ENCODE measurements at regions not wholly inside any gene's neighbourhood (a gene's known extent, or its start where the extent isn't known, plus 50 kb on each side); places are given as distances from the start of the nearest gene placed in this dataset.

DNA sequence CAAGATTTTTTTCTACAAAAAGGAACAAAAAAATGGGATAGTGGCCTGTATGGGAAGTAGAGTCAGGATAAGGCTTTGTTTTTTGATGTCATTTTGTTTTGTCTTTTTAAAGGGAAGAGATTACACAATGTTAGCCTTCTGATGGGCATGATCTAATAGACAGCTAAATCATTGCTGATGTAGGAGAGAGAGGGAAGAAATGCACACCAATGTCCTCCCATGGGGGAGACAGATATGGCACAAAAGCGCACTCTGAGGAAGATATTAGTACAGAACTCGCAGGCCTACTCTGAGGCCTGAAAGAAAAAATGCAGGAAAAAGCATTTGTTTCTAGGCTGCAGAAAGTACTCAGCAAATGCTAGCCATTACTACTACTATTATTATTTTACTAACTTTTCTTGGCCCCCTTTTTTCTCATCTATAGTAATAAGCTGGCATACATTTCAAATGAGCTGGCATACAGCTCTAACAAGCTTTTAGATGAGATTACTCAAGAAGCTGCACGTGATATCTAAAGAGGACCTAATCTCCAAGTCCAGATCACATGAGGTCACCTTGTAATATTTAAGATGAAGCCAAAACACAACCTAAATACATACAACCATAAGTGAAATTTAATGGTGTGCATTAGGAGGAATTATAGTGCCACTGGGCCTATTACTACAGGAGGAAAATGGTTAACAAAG, 269.4 kb upstream of the TANK start:
- no peak for DNase-seq (ENCODE audit: low read depth, low spot score)
- no peak overlapping the region for H3K4me3 ChIP-seq (ENCODE audit: low read length)

GRCh38 chr2:160891353-160891740, 268.9 kb upstream of the TANK start:
- no peak for DNase-seq (ENCODE audit: low read depth, low spot score)
- H3K4me3 ChIP-seq (ENCODE audit: low read length): no peak overlapping the region

GRCh38 chr2:160892204-160892603, 268.0 kb upstream of the TANK start:
- no peak for DNase-seq (ENCODE audit: low read depth, low spot score)
- H3K4me3 ChIP-seq (ENCODE audit: low read length): no peak overlapping the region

DNA sequence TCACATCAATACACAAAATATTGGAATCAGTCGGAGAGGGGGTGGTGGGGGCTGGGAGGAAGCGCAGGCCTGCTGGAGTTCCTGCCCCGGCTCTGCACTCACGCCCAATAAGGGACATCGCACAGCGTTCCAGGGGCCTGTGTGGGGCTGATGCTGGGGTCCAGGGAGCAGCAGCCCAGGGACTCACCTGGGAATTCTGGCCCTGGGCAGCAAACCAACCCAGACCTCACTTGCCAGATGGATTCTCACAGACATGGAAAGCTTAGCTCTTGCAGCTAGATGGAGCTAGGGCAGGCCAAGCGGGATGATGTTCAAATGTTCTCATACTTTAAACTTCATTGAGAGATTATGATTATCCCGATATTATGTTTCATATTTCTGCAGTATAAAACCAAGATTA, 266.6 kb upstream of the TANK start:
- H3K4me3 ChIP-seq (ENCODE audit: low read length): no peak overlapping the region
- DNase-seq (ENCODE audit: low read depth, low spot score): no peak

DNA sequence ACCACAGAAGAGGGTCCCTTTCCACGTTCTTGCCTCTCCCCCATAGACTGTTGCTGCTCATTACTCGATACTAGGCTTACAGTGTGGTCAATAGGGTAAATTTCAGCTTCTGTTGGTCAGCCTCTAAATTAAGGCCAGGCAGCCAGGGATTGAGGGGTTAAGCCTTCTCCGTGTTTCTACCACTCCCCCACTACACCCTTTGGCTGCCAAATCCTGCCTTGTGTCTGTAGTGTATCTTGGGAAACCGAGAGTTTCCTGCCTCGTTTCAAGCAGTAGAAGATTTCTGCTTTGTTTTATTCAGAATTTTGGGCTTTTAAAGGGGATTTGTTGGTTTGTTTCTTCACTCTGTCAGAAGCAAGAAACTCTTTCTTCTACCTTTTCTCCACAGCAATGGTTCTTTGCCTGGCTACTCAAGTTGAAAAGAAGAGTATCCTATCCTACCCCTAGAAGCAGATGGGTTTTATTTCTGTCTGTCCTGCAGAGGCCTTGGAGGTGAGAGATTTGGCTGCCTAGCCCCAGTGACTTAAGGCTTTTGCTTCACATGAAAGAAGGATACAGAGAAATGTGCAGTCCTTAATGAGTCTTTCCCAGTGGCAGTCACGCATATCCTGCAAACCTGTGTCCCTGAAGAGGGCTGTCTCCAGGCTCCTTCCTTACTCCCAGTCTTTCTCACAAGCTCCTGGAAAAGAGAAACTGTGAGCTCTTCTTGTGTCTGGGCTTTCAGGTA, 261.5 kb upstream of the TANK start:
- DNase-seq (ENCODE audit: low read depth, low spot score): no peak
- H3K4me3 ChIP-seq (ENCODE audit: low read length): no peak overlapping the region

- DNase-seq (ENCODE audit: low read depth, low spot score): no peak
- no peak overlapping the region for H3K4me3 ChIP-seq (ENCODE audit: low read length)
Observed at GRCh38 chr2:160901613-160902012, 258.6 kb upstream of the TANK start.

- DNase-seq (ENCODE audit: low read depth, low spot score): no peak
- no peak overlapping the region for H3K4me3 ChIP-seq (ENCODE audit: low read length)
Observed at GRCh38 chr2:160905862-160906261, 254.4 kb upstream of the TANK start.

DNA sequence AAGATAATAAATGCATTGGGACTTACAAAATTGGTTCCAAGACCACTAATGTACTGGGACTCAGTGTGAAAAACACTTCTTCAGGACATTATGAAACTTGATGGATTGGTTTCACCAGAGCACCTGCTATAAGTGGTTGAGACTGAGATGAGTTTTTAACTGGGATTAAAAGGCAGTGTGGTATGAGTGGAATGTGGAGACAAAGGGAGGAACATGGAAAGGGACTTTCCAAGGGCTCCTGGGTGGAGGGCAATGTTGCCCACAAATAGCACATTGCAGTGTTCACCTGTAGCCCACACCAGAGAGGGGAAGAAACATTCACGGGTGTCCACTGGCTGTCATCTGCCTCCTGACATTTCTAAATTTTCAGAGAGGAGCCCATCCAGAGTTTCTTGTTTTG, 253.3 kb upstream of the TANK start:
- H3K4me3 ChIP-seq (ENCODE audit: low read length): no peak overlapping the region
- no peak for DNase-seq (ENCODE audit: low read depth, low spot score)

DNA sequence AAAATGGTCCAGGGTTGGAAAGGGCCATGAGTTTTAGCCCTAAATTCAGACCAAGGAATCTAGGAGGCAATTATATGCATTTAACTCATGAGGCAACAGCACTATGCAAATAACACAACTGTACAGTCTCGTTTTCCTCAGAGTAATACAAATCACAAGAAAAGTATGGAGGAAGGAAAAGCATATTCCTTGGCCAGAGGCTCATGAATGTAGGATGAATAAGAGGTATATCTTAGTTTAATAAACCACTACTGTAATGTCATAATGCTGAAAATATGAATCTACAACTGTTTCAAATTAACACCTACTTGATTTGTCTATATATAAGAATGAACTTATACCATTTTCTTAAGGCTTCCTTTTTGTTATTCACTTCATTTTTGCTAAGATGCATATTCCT, 252.5 kb upstream of the TANK start:
- DNase-seq (ENCODE audit: low read depth, low spot score): no peak

DNA sequence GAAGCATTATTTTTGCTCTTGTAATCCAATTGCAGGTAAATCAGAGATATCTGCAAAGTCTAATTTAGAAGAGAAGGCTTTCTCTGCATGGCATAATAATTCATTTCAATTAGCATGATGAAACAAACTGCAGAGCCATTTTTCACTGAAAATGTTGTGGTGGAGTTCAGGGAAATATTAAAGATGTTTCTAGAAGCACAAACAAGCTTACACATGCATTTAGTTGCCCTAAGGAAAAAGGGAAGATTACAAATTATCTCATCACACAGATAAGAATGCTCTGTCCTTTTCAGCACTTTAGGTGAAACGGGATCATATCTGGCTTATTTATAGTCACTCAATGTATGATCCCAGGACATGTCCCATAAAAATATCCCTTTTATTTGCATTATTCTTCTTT, 252.1 kb upstream of the TANK start:
- no peak for DNase-seq (ENCODE audit: low read depth, low spot score)
- no peak overlapping the region for H3K4me3 ChIP-seq (ENCODE audit: low read length)

More for the DNA sequence above, 252.5 kb upstream of the TANK start:
- H3K4me3 ChIP-seq (ENCODE audit: low read length): no peak overlapping the region

DNA sequence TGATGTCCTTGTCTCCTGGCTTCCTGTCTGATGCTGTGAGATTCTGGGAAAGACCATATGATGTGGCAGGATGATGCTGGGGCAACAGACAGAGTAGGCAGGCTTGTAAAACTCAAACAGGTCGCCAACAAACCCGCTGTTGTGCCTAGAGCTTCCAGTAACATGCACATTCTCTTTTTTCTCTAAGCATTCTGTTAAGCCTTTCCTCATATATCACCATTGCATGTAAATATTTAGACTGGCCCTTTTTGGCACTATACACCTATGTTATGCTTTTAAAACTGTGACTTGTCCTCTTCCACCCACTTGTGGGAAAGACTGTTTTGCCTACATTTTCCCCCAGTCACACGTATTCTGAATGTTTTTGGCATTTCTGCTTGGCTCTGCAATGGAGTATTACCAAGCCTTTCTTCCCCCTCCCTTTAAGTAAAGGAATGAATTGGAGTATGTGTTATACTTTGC, 250.4 kb upstream of the TANK start:
- no peak for DNase-seq (ENCODE audit: low read depth, low spot score)
- H3K4me3 ChIP-seq (ENCODE audit: low read length): no peak overlapping the region

DNA sequence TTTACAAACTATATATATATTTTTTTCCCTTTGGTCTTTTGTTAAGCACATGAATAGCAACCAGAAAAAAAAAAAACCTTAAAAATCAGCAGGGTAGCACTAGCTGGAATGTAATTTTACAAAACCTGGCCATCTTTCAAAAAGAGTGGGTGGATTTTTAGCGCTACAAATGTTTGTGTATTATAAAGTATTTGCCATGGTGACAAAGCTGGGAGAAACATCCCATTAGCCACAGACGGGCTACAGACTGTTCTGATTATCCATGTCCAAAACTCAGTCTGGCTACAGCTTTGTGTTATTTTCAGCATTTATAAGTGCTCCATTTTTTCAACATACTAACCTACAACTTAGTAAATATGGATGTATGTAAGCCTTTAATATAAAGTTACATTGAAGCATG, 249.5 kb upstream of the TANK start:
- no peak for DNase-seq (ENCODE audit: low read depth, low spot score)
- H3K4me3 ChIP-seq (ENCODE audit: low read length): no peak overlapping the region

- DNase-seq (ENCODE audit: low read depth, low spot score): no peak
- H3K4me3 ChIP-seq (ENCODE audit: low read length): no peak overlapping the region
Observed at GRCh38 chr2:160911258-160911657, 249.0 kb upstream of the TANK start.

GRCh38 chr2:160912276-160912675, 248.0 kb upstream of the TANK start:
- H3K4me3 ChIP-seq (ENCODE audit: low read length): no peak overlapping the region
- no peak for DNase-seq (ENCODE audit: low read depth, low spot score)

DNA sequence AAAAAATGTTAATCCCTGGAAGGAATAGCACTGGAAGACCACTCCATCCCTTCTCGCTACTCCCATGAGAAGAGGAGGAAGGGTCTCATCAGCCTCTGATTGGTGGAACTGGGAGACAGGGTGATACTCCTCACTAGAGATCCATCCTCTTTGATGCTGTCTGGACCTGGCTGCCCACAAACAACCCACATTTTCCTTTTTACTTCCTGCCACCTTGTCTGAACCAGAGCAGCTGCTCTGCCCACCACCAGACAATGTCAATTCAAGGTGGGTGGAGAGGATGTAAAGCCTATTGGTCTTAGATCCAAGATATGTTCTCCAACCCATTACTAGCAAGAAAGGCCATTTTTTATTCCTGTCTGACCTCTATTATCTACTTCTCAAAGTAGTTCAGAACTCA, 246.9 kb upstream of the TANK start:
- H3K4me3 ChIP-seq (ENCODE audit: low read length): no peak overlapping the region
- peak; percentile 7 for DNase-seq (ENCODE audit: low read depth, low spot score)

GRCh38 chr2:160914217-160914616, 246.0 kb upstream of the TANK start:
- no peak for DNase-seq (ENCODE audit: low read depth, low spot score)
- no peak overlapping the region for H3K4me3 ChIP-seq (ENCODE audit: low read length)

DNA sequence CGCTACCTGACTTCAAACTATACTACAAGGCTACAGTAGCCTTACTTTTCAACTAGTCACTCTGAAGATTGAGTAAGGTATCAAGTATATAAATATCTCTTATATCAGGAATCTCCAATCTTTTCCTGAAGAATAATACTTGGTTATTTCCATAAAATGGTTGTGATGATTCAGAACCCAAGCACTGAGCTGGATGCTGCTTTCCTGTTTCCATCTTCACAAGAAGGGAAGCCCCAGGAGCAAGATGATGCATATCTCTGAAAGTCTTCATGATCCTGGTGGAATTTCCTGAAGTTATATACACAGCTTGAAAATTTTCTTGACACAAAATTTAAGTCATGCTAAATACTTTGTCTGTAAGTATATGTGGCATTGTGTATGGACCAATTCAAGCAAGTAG, 243.9 kb upstream of the TANK start:
- no peak overlapping the region for H3K4me3 ChIP-seq (ENCODE audit: low read length)
- no peak for DNase-seq (ENCODE audit: low read depth, low spot score)

DNA sequence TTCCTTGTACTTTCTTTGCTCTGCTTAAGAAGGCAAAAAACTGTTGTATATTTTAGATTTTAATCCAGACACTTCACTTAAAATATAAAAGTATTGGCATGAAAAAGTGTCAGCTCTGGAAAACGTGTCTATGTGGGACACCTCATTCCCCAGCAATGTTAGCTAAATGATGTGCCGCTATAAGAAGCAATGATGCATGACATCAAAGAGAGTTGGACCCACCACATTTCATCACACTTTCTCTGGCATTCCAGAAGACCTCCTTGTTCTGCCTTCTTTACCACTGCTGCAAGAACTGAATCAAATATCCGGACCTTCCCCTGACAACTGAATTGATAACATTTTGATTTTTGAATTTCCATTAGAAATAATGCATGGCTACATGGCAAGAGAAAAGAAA, 242.4 kb upstream of the TANK start:
- H3K4me3 ChIP-seq (ENCODE audit: low read length): no peak overlapping the region
- DNase-seq (ENCODE audit: low read depth, low spot score): no peak

GRCh38 chr2:160918258-160918657, 242.0 kb upstream of the TANK start:
- no peak for DNase-seq (ENCODE audit: low read depth, low spot score)
- no peak overlapping the region for H3K4me3 ChIP-seq (ENCODE audit: low read length)

- H3K4me3 ChIP-seq (ENCODE audit: low read length): no peak overlapping the region
- DNase-seq (ENCODE audit: low read depth, low spot score): no peak
Observed at GRCh38 chr2:160918906-160919503, 241.2 kb upstream of the TANK start.

DNA sequence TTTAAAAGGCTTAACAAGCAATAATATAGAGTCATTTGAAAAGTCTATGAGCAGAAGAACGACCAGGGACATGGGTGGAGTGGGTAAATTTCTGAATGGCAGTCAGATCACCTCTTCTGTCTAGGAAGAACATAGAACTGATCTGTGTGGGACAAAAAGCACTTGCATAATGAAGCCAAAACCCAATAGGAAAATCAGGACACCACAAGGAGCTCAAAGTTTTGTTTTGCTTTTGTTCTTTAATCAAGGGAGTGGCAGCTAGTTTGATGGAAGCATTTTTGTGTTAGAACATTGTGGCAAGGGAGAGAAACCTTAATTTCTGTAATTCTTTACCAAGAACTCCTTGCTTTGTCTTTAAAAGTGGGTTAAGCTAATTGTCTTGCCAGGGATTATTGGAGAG, 240.2 kb upstream of the TANK start:
- DNase-seq (ENCODE audit: low read depth, low spot score): no peak
- H3K4me3 ChIP-seq (ENCODE audit: low read length): no peak overlapping the region
